SH-SY5Y (cell line): ENCODE measurements at regions not wholly inside any gene's neighbourhood (a gene's known extent, or its start where the extent isn't known, plus 50 kb on each side); places are given as distances from the start of the nearest gene placed in this dataset.

Source experiments
- GATA2 ChIP-seq: IDR thresholded peaks from 2 replicates; pipeline ENCODE4 v1.6.1; 2011; ENCODE audit warnings: mild to moderate bottlenecking, low read depth, low read length
- GATA3 ChIP-seq: IDR thresholded peaks from 2 replicates; pipeline ENCODE4 v1.6.1; 2011; ENCODE audit warnings: low read depth, mild to moderate bottlenecking, low read length, moderate library complexity

DNA sequence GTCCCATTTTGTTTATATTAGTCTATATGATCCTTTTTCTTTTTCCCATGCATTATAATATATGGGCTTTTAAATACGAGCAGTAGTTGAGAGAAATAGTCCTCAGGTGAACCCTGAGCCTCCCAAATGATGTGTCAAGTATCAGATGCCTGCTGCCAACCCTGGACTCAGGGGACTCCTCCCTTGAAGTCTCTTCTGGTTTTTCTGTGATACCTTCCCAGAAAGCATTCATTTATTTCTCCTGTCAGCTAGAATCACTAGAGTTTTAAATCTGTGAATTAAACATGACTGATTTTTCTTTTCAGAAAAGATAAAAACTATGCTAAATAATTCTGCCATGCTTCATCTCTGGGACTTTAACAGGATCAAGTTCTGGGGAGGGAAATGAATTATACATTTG lies 184.6 kb downstream of the LIG4 start:
- TF ChIP-seq GATA3 (no peak), GATA2 (no peak)
